K562 (cell line): ENCODE measurements at regions not wholly inside any gene's neighbourhood (a gene's known extent, or its start where the extent isn't known, plus 50 kb on each side); places are given as distances from the start of the nearest gene placed in this dataset.

ENCODE experiments used
- ATAC-seq: fragments of 200-7000 bp; cut with Tn5 transposase; 3 replicates; pipeline ENCODE4 v1.9.1; 2020; ENCODE audit warnings: moderate library complexity
- BruUV-seq: library from RNA; stranded (reverse); fragments of 400-500 nt; replicated peaks from 2 replicates; lab custom pipeline; 2021; lab: Mats Ljungman, UMichigan
- CTCF ChIA-PET: fragments of 300-600 bp; formaldehyde crosslinking; extraction: SDS; loops from one replicate; lab custom pipeline; 2021; ENCODE audit warnings: low intra/inter-chr PET ratio; lab: Yijun Ruan, JAX
- POLR2A ChIA-PET: fragments of 300-600, 350-650 bp; sonication (Branson Sonifier 250); formaldehyde crosslinking; extraction: SDS; loops from one replicate; lab custom pipeline; 2021; ENCODE audit warnings: antibody characterized with exemption, inconsistent platforms; lab: Yijun Ruan, JAX
- DNase-seq, 4 experiments: peaks; one replicate each; pipeline versions ENCODE4 v3.0.0 to v3.0.0-alpha.2; 2011 to 2018; ENCODE audit warnings: low spot score in 3 of 4, mixed read lengths in 3 of 4; ENCODE audit errors: extremely low read depth in 1 of 4
- FAIRE-seq: peaks from 2 replicates; lab custom pipeline; 2011; peaks lifted over from hg19 to GRCh38; lab: Jason Lieb, UNC
- H2AFZ ChIP-seq: 2 replicates; pipeline ENCODE4 v1.6.0; 2011; ENCODE audit warnings: low read depth, low read length, control low read depth, inconsistent platforms
- H3K27ac ChIP-seq: fragments of 200-600 bp; 3 replicates; pipeline ENCODE4 v1.8.0; 2011; ENCODE audit warnings: low read depth, mild to moderate bottlenecking, control low read depth, inconsistent platforms, low read length, moderate library complexity, mixed read lengths; ENCODE audit errors: extremely low read depth
- H3K27me3 ChIP-seq, 2 experiments: fragments of 300-600 bp in 1 of 2; 2 replicates in 1 of 2; 3 replicates in 1 of 2; pipeline versions ENCODE4 v1.6.0 to v1.8.0; 2011; ENCODE audit warnings: inconsistent platforms in 2 of 2, low read length in 2 of 2, mild to moderate bottlenecking in 1 of 2, mixed read lengths in 1 of 2, moderate library complexity in 1 of 2; ENCODE audit not compliant: control insufficient read depth in 2 of 2, insufficient read depth in 2 of 2
- H3K36me3 ChIP-seq: fragments of 300-600 bp; 3 replicates; pipeline ENCODE4 v1.8.0; 2011; ENCODE audit warnings: mild to moderate bottlenecking, low read length, inconsistent platforms; ENCODE audit not compliant: control insufficient read depth, insufficient read depth
- H3K4me1 ChIP-seq, 2 experiments: fragments of 200-600 bp in 1 of 2; replicated peaks in 1 of 2; 2 replicates in 1 of 2; 3 replicates in 1 of 2; pipeline versions ENCODE4 v1.5.1 to v1.8.0; 2011; ENCODE audit warnings: inconsistent platforms in 2 of 2, low read length in 2 of 2, mild to moderate bottlenecking in 1 of 2, mixed read lengths in 1 of 2, moderate library complexity in 1 of 2; ENCODE audit not compliant: control insufficient read depth in 2 of 2, insufficient read depth in 2 of 2
- H3K4me2 ChIP-seq: 2 replicates; pipeline ENCODE4 v1.6.1; 2011; ENCODE audit warnings: low read length, control low read depth, inconsistent platforms, mixed read lengths; ENCODE audit not compliant: insufficient read depth
- H3K4me3 ChIP-seq: fragments of 200-600 bp; sonication (generic), shearing (Covaris generic); 2 replicates; pipeline ENCODE4 v1.5.1; 2016; ENCODE audit warnings: control low read depth, inconsistent platforms
- H3K79me2 ChIP-seq: fragments of 200-600 bp; 3 replicates; pipeline ENCODE4 v1.8.0; 2011; ENCODE audit warnings: low read length, inconsistent platforms; ENCODE audit not compliant: control insufficient read depth, insufficient read depth
- H3K9ac ChIP-seq, 2 experiments: 2 replicates each; pipeline versions ENCODE4 v1.6.0 to v1.6.1; 2011; ENCODE audit warnings: low read depth in 2 of 2, low read length in 2 of 2, control low read depth in 1 of 2, inconsistent platforms in 1 of 2, mild to moderate bottlenecking in 1 of 2, mixed read lengths in 1 of 2; ENCODE audit not compliant: insufficient read depth in 1 of 2
- H3K9me1 ChIP-seq: one replicate; pipeline ENCODE4 v1.6.0; 2011; ENCODE audit warnings: inconsistent platforms, mild to moderate bottlenecking, low read length, moderate library complexity; ENCODE audit not compliant: control insufficient read depth, insufficient read depth
- H3K9me3 ChIP-seq: replicated peaks from 2 replicates; pipeline ENCODE4 v1.5.1; 2011; ENCODE audit warnings: low read depth, low read length, inconsistent platforms; ENCODE audit not compliant: control insufficient read depth, insufficient read depth
- H4K20me1 ChIP-seq: replicated peaks from 2 replicates; pipeline ENCODE4 v1.6.1; 2011; ENCODE audit warnings: low read length, inconsistent platforms, mixed read lengths; ENCODE audit not compliant: control insufficient read depth, insufficient read depth
- BRD9 ChIP-seq: fragments of 450-650 bp; IDR thresholded peaks from 2 replicates; pipeline ENCODE4 v1.6.1; 2018; ENCODE audit warnings: low read depth; ENCODE audit not compliant: partially characterized antibody
- FIP1L1 ChIP-seq: fragments of 200-400 bp; formaldehyde crosslinking; IDR thresholded peaks from 2 replicates; pipeline ENCODE4 v1.6.1; 2018; ENCODE audit warnings: mild to moderate bottlenecking, low read depth, low read length; ENCODE audit not compliant: poor library complexity, severe bottlenecking
- NR2C1 ChIP-seq, 2 experiments: fragments of 450-650 bp; IDR thresholded peaks; 2 replicates each; pipeline ENCODE4 v1.6.1; 2017; ENCODE audit warnings: mild to moderate bottlenecking in 2 of 2, antibody characterized with exemption in 1 of 2, inconsistent platforms in 1 of 2, missing compliant biosample characterization in 1 of 2, missing genetic modification characterization in 1 of 2
- SIN3A ChIP-seq, 2 experiments: fragments of 150-350 bp in 1 of 2; IDR thresholded peaks; 2 replicates each; pipeline ENCODE4 v1.6.1; 2011 to 2016; ENCODE audit warnings: borderline replicate concordance in 2 of 2, low read depth in 2 of 2, low read length in 2 of 2, mild to moderate bottlenecking in 2 of 2, moderate library complexity in 2 of 2; ENCODE audit not compliant: control insufficient read depth in 1 of 2
- SRF ChIP-seq, 2 experiments: fragments of 250-450, 450-650 bp in 1 of 2; sonication (Bioruptor Pico) in 1 of 2; sonication (generic) in 1 of 2; formaldehyde crosslinking; IDR thresholded peaks; 2 replicates each; pipeline versions ENCODE4 v1.5.0 to v1.5.1; 2020 to 2022; ENCODE audit warnings: mild to moderate bottlenecking in 1 of 2, missing genetic modification reagents in 1 of 2
- TFAM ChIP-seq: fragments of 250-450 bp; sonication (Bioruptor Pico); conservative IDR thresholded peaks from 2 replicates; pipeline ENCODE4 v1.5.0; 2021; ENCODE audit warnings: mild to moderate bottlenecking, moderate library complexity
- ZC3H4 ChIP-seq: sonication (generic); formaldehyde crosslinking; IDR thresholded peaks from 2 replicates; pipeline ENCODE4 v1.9.0; 2021; ENCODE audit warnings: missing genetic modification reagents, borderline replicate concordance
- ZNF408 ChIP-seq: fragments of 250-450 bp; sonication (Bioruptor Pico); IDR thresholded peaks from 2 replicates; pipeline ENCODE4 v1.4.0; 2020; ENCODE audit warnings: low read depth, mild to moderate bottlenecking, moderate library complexity
- WGBS: fragments of 100-300 bp; shearing (Covaris generic); methylation state at CpG from one replicate; pipeline ENCODE4 v1.1.6; 2016; ENCODE audit warnings: low coverage, mixed read lengths; ENCODE audit not compliant: insufficient coverage; ENCODE audit errors: missing lambda C conversion rate; 5-methylcytosine and 5-hydroxymethylcytosine counted together
- in situ Hi-C: fragments of 300-500 bp; cut with MboI; formaldehyde crosslinking; loops from 4 replicates; pipeline ENCODE4 v1.15.0; 2018; ENCODE audit warnings: inconsistent platforms, mixed read lengths
- intact Hi-C: fragments of 100-400 bp; cut with micrococcal nuclease; formaldehyde crosslinking; loops from 2 replicates; pipeline ENCODE4 v1.14.2; 2022
- TF ChIP-seq, protein P1 (sequence below): fragments of 450-650 bp; IDR thresholded peaks from 2 replicates; pipeline ENCODE4 v1.6.1; 2016; ENCODE audit warnings: antibody characterized with exemption
- TF ChIP-seq, protein P2 (sequence below), 3 experiments: fragments of 200-800 bp in 1 of 3; fragments of 250-450 bp in 1 of 3; fragments of 450-650 bp in 1 of 3; sonication (Bioruptor Pico) in 1 of 3; sonication (Bioruptor generic) in 1 of 3; formaldehyde crosslinking in 1 of 3; IDR thresholded peaks; 2 replicates each; pipeline versions ENCODE4 v1.6.1 to v1.8.0; 2016 to 2022; ENCODE audit warnings: mild to moderate bottlenecking in 2 of 3, missing genetic modification characterization in 2 of 3, missing compliant biosample characterization in 1 of 3, moderate library complexity in 1 of 3
- TF ChIP-seq, protein P3 (sequence below): fragments of 250-450 bp; sonication (Bioruptor Pico); IDR thresholded peaks from 2 replicates; pipeline ENCODE4 v1.5.0; 2020; ENCODE audit warnings: mild to moderate bottlenecking

DNA sequence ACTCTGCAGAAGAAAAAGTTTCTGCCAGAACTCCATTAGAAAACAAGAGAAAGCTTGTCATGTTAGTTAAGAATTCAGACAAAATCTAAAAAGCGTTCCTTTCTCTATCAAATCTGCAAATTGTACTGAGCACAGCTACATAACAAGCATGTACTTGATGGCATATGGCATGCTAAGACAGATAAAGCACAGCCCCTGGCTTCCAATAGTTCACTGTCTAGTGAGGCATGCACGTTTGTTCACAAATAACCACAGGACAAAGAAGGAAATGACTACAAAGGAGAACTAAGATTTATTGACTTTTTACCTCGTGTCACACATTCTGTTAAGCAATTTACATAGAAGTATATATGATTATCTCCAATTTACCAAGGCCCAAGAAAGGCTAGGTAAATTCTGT lies 518.2 kb upstream of the TLE4 start (continued):
- TF ChIP-seq, protein P1, sequence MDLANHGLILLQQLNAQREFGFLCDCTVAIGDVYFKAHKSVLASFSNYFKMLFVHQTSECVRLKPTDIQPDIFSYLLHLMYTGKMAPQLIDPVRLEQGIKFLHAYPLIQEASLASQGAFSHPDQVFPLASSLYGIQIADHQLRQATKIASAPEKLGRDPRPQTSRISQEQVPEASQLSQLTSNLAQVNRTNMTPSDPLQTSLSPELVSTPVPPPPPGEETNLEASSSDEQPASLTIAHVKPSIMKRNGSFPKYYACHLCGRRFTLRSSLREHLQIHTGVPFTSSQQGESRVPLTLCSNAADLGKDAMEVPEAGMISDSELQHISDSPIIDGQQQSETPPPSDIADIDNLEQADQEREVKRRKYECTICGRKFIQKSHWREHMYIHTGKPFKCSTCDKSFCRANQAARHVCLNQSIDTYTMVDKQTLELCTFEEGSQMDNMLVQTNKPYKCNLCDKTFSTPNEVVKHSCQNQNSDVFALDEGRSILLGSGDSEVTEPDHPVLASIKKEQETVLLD: no peak
- TF ChIP-seq BRD9: no peak
- no peak for TF ChIP-seq ZC3H4 (CRISPR knock-in tag)
- TF ChIP-seq SRF (CRISPR knock-in tag; IDR thresholded peaks at IDR 0.05): no peak
- no peak for TF ChIP-seq ZNF408 (CRISPR knock-in tag)
- no peak for TF ChIP-seq FIP1L1

DNA sequence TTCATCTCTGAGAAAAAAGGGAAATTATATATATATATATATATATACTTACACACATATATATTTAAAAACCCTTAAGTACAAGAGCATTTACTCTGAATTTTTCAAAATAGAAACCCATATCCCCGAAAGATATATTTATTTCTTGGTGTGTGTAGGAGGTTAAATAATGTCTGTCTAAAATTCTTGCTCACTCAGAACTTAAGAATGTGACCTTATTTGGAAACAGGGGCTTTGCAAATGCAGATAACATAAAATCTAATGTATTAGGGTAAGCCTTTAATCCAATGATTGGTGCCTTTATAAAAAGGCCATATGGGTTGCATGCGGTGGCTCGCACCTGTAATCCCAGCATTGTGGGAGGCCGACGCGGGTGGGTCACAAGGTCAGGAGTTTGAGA lies 517.3 kb upstream of the TLE4 start:
- BruUV-seq: no TSS peak
- Histone ChIP-seq H2AFZ (no peak overlapping the region), H3K4me3 (no peak overlapping the region), H3K27ac (no peak overlapping the region), H3K27me3 (no peaks in the 10 kb centered on the region), H3K9me3 (no peaks in the 10 kb centered on the region), H3K9ac (no peak overlapping the region), H3K36me3 (no peaks in the 10 kb centered on the region), H3K4me2 (no peak overlapping the region), H4K20me1 (no peaks in the 10 kb centered on the region), H3K79me2 (no peaks in the 10 kb centered on the region), H3K4me1 (no peaks in the 10 kb centered on the region), H3K9me1 (no peaks in the 10 kb centered on the region)
- no peak for ATAC-seq
- FAIRE-seq: no peak
- intact Hi-C loops: no loop called here
- in situ Hi-C loops: no loop called here
- no peak for DNase-seq
- CTCF ChIA-PET: no interaction called here
- POLR2A ChIA-PET: no interaction called here
- 0% methylated on average over 3 of the region's 6 CpGs for WGBS
- TF ChIP-seq NR2C1 (IDR thresholded peaks at IDR 0.05) (no peak), NR2C1 (tag; IDR thresholded peaks at IDR 0.05) (no peak), SIN3A (IDR thresholded peaks at IDR 0.05; ENCODE audit: borderline replicate concordance in 2 of 2, control insufficient read depth in 1 of 2, low read depth in 2 of 2, low read length in 2 of 2) (no peak), TFAM (CRISPR knock-in tag) (no peak)
- TF ChIP-seq, protein P2, sequence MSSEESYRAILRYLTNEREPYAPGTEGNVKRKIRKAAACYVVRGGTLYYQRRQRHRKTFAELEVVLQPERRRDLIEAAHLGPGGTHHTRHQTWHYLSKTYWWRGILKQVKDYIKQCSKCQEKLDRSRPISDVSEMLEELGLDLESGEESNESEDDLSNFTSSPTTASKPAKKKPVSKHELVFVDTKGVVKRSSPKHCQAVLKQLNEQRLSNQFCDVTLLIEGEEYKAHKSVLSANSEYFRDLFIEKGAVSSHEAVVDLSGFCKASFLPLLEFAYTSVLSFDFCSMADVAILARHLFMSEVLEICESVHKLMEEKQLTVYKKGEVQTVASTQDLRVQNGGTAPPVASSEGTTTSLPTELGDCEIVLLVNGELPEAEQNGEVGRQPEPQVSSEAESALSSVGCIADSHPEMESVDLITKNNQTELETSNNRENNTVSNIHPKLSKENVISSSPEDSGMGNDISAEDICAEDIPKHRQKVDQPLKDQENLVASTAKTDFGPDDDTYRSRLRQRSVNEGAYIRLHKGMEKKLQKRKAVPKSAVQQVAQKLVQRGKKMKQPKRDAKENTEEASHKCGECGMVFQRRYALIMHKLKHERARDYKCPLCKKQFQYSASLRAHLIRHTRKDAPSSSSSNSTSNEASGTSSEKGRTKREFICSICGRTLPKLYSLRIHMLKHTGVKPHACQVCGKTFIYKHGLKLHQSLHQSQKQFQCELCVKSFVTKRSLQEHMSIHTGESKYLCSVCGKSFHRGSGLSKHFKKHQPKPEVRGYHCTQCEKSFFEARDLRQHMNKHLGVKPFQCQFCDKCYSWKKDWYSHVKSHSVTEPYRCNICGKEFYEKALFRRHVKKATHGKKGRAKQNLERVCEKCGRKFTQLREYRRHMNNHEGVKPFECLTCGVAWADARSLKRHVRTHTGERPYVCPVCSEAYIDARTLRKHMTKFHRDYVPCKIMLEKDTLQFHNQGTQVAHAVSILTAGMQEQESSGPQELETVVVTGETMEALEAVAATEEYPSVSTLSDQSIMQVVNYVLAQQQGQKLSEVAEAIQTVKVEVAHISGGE (CRISPR knock-in tag; IDR thresholded peaks at IDR 0.05): no peak
- TF ChIP-seq, protein P3, sequence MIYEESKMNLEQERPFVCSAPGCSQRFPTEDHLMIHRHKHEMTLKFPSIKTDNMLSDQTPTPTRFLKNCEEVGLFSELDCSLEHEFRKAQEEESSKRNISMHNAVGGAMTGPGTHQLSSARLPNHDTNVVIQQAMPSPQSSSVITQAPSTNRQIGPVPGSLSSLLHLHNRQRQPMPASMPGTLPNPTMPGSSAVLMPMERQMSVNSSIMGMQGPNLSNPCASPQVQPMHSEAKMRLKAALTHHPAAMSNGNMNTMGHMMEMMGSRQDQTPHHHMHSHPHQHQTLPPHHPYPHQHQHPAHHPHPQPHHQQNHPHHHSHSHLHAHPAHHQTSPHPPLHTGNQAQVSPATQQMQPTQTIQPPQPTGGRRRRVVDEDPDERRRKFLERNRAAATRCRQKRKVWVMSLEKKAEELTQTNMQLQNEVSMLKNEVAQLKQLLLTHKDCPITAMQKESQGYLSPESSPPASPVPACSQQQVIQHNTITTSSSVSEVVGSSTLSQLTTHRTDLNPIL (CRISPR knock-in tag): no peak
